SKM-1 (cell line): ENCODE measurements at regions not wholly inside any gene's neighbourhood (a gene's known extent, or its start where the extent isn't known, plus 50 kb on each side); places are given as distances from the start of the nearest gene placed in this dataset.
"Not testable (repeated sequence)": the region's sequence is repeated elsewhere in the genome, so short reads cannot be mapped to it uniquely, and the experiment has no call there.

ENCODE experiments used
- DNase-seq: peaks from one replicate; lab custom pipeline; 2025; ENCODE audit not compliant: unreplicated experiment; lab: John Stamatoyannopoulos, UW

DNA sequence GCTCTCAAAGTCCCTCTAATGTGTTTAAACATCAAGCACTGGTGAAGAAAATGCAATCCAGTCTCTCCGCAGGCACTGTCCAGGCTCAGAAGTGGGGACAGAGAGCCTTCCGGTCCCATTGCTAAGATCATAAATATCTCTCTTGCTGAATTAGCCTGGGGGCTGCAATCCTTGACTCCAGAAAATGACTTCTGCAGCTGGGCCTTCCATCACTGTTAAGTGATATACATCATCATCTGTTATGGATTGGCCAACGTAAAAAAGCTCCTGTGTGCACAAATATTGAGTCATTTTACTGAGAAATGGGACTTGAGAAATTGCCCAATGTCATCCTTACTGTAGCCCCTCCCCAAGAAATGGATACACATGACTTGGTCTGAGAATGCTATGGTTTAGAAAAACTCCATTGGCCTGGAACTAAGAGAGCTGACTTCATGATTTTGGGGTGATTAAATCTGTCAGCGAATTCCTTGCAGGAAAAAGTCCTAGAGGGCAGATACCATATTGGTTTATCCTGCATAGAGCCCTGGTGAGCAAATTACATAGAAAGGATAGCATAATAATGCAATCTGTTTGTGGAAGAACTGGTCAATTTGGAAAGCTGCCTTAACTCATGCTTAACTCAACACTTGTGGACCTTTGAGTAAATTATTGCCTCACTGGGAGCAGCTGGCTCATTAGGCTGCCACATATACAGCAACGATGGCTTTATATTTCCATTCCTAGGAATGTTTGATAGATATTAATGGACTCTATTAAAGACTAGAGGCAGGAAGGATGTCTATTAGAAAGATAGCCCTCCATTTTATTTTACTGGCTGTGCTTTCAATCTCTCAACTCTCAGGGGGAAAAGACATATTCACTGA lies 346.1 kb downstream of the GBA3 start:
- DNase-seq = no peak

DNA sequence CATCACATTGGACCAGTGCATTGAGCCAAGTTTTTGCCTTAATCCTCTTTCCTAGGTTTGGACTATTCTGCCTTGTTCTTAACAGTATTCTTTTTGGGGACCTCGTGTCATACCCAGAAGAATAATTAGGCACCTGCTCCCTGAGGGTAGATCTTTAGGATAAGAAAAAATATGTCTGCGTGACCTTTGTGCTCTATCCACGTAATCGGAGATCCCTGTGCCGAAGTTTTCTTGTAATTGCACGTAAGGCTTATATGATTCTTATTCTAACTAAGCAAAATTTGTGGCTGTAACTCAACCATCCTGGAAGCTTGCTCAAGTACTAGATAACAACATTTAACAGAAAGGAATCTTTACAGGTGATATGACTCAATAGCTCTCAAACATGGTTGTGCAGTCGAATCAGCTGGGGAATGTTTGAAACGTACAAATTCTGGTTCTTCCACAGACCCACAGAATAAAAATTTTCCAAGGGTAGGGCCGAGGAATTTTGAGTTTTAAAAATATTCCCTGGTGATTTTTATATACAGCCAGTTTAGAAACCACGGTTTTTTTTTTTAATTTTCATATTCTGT lies 344.3 kb downstream of the GBA3 start:
- no peak for DNase-seq

DNA sequence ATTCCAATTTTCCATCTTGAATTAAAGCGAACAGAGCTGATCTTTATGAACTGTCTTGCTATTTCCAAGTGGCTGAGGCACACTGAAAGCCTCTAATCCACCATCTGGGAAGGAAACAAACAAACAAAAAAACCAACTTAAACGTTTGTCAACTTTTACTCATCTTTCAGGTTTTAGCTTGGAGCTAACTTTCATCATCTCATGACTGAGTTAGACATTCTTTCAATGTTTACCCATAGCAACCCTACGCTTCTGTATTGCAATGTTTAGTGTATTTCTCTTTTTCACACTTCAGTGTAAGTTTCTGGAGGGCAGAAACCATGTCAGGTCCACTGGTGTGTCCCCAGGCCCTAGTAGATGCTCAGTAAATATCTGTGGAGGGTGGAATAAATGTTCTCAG lies 343.8 kb downstream of the GBA3 start:
- DNase-seq = no peak

DNA sequence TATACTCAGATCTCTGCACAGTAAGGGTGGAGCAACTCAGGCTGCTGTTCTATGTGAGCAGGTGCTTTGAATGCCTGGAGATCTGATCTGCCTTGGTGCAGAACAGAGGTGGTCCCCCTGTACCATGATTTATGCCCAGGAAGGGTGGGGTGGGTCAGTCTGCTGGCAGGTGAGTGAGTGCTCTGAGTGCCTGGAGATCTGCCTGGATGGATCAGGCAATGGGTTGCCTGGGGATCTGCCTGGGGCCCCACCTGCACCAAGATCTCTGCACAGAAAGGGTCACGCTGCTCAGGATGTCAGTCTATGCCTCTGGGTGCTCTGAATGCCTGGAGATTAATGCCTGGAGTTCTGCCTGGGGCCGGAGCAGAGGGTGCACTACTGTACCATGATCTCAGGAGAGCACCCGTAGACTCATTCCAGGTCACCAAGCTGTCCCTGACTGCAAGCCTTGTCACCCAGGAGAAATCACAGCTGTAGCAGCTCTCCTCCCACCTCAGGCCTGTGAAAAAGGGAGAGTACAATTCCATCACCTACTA lies 342.9 kb downstream of the GBA3 start:
- no peak for DNase-seq

DNA sequence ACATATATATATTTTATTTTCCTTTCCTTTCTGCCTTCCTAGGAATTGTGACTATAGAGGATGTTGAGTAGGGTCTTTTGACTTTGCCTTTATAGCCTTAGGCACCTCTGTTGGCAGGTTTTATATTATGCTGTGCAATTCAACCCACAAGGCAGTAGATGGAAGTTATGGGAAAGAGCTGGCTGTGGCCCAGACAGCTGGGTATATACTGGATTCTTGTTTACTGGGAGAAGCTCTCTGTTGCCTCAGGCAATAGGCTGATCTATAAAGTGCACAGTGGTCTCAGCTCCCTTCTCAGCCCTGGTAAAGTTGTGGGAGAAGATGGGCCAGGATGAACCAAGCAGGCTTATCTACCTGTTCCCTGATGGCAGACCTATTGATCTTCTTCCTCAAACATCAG lies 342.0 kb downstream of the GBA3 start:
- DNase-seq = no peak

DNA sequence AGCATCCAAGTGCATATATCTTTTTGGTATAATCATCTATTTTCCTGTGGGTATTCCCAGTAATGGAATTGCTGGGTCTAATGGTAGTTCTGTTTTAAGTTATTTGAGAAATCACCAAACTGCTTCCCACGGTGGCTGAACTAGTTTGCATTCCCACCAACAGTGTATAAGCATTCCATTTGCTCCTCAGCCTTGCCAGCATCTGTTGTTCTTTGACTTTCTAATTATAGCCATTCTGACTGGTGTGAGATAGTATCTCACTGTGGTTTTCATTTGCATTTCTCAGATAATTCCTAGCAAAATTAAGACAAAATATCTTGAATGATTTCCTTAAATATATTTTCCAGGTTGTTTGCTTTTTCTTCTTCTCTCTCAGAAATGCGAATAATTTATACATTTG lies 341.1 kb downstream of the GBA3 start:
- DNase-seq = no peak

DNA sequence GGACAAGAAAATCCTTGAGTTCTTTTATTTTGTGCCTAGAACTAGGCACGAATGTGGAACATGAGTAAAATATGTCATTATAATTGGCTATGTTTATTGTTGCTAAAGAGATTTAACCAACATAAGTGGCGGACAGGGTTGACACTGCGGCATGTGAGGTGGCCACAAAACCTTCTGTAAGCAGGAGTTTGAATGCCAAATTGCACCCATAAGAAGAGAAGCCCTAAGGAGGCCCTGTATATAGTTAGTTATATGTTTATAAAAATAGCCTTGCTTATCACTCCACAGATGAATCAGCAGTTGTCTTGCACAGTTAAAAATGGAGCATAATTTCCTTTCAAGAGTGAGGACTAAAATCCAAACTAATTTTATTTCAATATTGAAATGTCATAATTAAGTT lies 336.1 kb downstream of the GBA3 start:
- no peak for DNase-seq

DNA sequence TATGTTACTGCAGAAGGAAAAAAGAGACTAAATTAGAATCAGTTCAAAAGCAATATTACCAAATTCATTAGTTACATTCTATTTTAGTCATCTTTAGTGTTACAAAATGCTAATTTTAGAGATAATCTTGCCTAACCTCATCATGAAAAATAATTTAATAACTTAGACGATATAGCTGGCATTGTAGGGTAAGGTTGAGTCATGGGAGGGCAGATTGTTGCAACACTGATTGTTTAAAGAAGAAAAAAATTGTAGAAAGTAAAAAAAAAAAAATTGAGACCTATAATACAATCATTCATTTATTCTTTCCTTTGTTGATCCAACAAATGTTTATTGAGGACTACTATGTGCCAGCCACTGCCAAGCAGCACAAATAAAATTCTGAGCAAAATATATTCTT lies 330.9 kb downstream of the GBA3 start:
- DNase-seq = no peak

DNA sequence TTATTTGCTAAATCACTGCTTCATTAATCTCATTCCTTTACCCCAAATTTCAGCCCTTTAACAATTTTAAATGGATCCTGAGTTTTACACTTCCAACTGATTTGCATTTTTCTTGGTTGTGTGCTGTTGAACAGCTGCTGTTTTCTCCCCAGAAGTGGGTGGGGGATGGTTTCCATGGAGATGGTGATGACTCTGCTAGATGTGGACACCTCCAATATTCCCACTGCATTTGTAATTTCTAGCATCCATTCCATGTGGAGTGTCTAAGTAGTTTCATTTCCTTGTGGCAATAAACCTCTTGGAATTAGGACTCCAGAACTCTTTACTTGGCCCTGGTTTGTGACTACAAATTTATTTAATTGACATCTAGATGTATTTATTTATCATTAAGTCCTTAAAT lies 330.4 kb downstream of the GBA3 start:
- no peak for DNase-seq

DNA sequence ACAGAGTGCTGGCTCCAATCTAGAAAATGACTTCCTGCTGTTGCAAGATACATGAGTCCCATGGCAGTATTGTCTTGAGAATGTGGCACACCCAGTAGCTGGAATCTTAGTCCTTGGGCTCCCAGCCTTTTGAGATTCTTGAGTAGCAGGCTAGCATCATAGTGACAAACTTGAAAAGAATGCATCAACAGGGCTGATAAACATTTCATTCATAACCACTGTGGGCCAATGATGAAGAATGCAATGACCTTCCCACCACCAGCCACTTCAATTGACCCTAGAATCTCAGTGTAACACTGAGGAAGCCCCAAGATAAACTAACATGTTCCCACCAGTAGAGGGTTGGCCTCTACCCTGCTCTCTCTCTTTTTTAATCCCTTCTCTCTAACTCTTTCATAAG lies 329.3 kb downstream of the GBA3 start:
- DNase-seq = no peak

DNA sequence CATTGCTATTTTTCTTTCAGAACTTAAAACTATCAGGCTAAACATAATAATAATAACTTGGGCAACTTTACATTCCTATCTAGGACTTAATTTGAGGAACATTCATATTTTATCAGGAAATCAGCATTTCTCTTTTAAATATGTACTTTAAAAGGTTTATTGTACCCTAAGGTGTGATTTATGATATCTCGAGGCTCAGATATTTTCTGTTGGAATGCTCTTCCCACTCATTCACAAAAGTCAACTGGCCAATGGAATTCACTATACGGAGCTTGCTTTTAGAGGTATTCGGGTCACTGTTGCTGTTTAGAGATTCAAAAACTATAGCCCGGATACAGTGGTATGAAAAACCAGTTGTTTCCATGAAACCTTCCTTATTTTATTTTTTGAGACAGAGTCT lies 328.3 kb downstream of the GBA3 start:
- DNase-seq = no peak

DNA sequence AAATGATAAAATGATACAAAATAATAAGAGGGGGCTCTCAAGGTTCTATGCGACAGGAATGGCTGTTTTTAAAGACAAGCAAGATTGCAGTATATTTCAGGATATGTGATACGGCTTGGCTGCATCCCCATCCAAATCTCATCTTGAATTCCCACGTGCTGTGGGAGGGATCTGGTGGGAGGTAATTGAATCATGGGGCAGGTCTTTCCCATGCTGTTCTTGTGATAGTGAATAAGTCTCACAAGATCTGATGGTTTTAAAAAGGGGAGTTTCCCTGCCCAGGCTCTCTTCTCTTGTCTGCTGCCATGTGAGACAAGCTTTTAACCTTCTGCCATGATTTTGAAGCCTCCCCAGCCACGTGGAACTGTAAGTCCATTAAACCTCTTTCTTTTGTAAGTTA lies 327.7 kb downstream of the GBA3 start:
- not testable (repeated sequence) for DNase-seq

DNA sequence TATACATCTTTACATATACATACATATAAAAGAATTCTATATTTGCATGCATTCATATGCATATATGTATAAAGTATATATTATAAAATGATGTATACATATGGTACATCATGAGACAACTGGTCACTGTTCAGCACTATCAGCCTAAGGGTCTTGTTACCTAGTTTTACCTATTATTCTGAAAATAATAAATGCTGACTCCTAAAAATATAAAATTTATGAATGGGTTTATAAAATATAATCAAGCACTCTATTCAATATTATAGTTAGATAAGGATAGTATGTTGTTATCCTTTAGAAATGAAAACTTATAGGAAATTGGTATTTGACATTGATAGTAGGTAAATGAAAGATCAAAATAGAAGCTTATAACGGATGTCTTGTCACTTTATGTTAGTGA lies 324.2 kb downstream of the GBA3 start:
- no peak for DNase-seq

DNA sequence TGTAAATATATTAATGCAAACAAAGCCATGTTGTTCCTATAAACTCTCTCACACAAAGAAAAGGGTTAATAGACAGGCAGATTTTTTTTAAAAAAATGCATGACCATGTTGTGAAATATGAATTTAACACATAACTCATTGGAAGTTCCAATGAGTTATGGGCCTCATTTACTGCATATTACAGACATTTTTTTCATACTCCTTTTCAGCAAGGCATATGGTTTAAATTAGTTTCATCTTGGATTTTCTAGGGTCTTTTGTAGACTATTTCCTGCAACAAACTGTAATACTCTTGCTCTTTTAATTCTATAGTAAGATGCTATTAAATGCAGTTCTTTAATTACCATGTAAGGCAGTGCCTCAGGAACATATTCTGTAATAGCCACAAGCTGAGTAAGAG lies 323.1 kb downstream of the GBA3 start:
- DNase-seq = no peak

DNA sequence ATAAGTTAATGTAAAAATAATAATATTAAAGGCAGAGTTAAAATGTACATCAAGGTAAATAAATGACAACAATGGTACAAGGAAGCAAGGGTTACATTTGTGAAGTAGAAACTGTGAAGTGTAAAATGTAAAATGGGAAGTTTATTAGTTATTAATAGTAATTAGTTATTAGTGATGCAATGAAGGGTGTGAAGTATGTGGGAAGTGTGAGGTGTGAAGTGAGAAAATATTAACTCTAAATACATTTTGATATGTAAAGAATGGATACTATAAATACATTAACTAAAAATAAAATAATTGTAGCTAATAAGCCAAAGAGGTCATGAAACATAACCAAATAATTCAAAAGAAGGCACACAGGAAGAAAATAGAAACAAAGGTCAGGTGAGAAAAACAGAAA lies 316.4 kb downstream of the GBA3 start:
- no peak for DNase-seq

DNA sequence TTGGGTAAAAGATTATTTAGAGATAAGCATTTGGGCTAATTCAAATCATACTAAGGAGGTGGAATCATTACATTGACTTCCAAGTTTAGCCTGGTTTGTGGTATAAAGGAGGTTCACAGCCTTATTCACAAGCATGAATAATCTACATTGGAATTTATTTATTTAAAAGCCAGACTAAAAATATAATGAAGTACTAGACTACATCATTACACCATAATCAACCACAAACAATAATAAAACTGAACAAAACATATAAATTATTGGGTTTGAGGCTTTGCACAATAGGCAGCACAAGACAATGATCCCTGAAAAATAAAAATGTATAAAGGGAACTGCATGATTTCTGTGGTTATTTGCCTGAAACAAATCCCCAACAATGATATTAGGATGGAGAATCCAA lies 314.0 kb downstream of the GBA3 start:
- no peak for DNase-seq

DNA sequence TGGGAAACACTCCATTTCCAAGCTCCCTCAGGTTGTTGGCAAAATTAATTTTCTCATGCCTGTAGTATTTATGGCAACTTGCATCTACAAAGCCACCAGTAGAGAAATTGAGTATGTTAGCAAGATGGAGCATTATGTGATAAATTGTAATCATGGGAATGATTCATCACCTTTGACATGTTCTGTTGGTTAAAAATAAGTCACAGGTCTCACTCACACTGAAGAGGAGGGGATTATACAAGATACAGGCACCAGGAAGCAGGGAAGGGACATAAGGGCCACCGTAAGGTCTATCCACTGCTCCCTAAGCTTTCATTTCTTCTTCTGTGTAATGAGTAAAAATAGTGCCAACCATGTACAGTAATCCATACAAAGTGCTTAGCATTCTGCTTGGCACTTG lies 313.0 kb downstream of the GBA3 start:
- DNase-seq = no peak

DNA sequence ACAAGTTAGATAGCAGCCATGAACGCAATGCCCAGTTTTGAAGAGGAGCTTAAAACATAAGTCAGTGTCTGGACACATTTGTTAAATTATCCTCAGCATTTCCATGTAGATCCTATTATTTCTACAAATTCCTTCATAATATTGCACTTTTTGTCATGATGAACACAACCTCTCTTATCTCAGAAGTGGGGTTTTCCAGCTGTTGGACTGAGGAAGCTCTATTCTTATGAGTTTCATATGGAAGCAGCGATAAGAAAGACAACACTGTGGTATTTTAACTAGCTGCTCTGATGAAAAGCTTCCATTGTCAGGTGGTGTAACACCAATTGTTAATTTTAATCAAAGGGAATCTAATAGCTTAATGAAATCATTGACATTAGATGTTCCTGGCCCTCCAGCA lies 308.7 kb downstream of the GBA3 start:
- DNase-seq = no peak

DNA sequence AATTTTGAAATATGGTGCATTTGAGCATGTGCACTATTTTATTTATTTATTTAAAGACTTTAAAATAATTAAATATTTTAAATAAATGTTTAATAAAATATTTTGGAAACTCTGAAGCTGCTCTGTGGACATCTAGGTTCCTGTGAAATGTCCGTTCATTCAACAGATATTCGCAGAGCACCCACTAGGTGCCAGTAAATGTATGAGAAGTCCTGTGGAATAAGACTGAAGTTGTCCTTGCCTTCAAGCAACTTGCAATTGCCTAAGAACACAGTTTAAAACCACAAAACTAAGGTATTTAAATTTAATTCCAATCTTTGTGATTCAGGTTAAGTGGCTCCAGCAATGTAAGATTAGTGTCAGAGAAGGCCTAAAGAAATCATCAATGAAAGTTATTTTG lies 306.7 kb downstream of the GBA3 start:
- no peak for DNase-seq

DNA sequence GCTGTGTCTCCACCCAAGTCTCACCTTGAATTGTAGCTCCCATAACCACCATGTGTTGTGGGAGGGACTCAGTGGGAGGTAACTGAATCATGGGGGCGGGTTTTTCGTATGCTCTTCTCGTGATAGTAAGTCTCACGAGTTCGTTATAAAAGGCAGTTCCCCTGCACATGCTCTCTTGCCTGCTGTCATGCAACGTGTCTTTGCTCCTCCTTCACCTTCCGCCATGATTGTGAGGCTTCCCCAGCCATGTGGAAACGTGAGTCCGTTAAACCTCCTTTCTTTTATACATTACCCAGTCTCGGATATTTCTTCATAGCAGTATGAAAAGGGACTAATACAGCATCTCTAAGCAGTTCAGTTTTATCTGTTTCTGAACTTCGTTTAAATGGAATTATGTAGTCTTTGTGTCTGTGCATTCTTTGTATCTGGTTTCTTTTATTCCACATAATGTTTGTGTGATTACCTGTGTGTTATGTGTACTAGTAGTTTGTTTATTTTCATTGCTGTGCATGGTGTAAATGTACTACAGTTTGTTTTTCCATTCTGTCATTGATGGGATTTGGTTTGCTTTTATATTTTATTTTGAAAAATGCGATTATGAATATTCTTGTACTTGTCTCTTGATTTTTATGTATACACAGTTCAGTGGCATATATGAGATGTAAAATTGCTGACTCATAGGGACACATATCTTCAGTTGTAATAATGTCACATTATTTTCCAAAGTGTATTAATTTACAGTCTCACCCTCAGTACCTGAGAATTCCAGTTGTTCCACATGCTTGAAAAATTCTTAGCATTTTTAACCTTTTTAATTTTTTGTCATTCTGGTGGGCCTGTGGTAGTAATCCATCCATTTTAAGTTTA lies 304.9 kb downstream of the GBA3 start:
- no peak for DNase-seq

DNA sequence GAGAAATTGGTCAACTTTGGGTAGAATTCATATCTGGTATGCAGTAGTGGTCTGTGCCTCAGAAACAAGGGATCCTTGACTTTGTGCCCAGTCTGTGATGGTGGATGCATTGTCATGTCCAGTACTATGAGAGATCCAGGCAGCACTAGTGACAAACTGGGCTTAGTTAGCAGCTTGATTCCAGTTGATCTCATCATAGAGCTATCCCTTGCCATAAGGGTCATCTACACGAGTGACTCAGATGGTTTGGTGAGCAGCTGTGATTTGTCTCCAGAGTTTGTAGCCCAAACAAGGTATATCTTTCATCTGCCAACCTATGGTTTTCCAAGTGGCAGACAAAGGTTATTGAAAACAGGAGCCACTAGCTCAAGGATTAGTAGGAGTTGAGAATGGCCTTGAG lies 298.8 kb downstream of the GBA3 start:
- no peak for DNase-seq

DNA sequence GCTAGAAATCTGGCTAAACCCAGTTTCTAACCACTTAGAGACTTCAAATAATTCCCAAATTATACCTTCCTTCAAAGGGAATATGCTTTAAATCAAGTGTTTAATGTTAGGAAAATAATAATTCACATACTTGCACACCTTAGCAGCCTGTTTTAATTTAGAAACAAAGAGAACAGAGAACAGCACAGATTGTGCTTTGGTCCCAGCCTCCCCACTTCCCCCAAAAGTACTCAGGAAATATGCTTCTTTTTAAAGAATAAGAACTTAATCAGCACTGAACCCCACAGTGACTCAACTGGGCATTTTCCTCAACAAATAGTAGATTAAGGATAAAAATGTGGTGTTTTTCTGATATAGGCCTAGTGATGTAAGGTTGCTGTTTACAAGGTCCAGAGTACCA lies 295.8 kb downstream of the GBA3 start:
- no peak for DNase-seq
